Mammary epithelial cell (primary cell): ENCODE measurements at regions not wholly inside any gene's neighbourhood (a gene's known extent, or its start where the extent isn't known, plus 50 kb on each side); places are given as distances from the start of the nearest gene placed in this dataset.

ENCODE experiments used
- EZH2 ChIP-seq: IDR thresholded peaks from 2 replicates; pipeline ENCODE4 v1.6.1; 2012; ENCODE audit warnings: low read length, inconsistent platforms, borderline replicate concordance
- TF ChIP-seq, protein P1 (sequence below), 2 donors: IDR thresholded peaks in 1 of 2; conservative IDR thresholded peaks in 1 of 2; 2 replicates each; pipeline ENCODE4 v1.5.1; 2011 to 2012; ENCODE audit warnings: inconsistent platforms in 2 of 2, low read length in 2 of 2, mild to moderate bottlenecking in 2 of 2, control low read depth in 1 of 2, low read depth in 1 of 2; ENCODE audit not compliant: insufficient read depth in 1 of 2; ENCODE audit errors: extremely low read depth in 1 of 2

- TF ChIP-seq, protein P1, sequence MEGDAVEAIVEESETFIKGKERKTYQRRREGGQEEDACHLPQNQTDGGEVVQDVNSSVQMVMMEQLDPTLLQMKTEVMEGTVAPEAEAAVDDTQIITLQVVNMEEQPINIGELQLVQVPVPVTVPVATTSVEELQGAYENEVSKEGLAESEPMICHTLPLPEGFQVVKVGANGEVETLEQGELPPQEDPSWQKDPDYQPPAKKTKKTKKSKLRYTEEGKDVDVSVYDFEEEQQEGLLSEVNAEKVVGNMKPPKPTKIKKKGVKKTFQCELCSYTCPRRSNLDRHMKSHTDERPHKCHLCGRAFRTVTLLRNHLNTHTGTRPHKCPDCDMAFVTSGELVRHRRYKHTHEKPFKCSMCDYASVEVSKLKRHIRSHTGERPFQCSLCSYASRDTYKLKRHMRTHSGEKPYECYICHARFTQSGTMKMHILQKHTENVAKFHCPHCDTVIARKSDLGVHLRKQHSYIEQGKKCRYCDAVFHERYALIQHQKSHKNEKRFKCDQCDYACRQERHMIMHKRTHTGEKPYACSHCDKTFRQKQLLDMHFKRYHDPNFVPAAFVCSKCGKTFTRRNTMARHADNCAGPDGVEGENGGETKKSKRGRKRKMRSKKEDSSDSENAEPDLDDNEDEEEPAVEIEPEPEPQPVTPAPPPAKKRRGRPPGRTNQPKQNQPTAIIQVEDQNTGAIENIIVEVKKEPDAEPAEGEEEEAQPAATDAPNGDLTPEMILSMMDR (conservative IDR thresholded peaks at IDR 0.05 in 1 of 2, IDR thresholded peaks at IDR 0.05 in 1 of 2; ENCODE audit: extremely low read depth in 1 of 2, insufficient read depth in 1 of 2, low read depth in 1 of 2, low read length in 2 of 2): no peak
- no peak for TF ChIP-seq EZH2
Measured at GRCh38 chr2:13681936-13682335, 950.6 kb upstream of the LRATD1 start.
